HG03064 (cell line): ENCODE measurements at regions not wholly inside any gene's neighbourhood (a gene's known extent, or its start where the extent isn't known, plus 50 kb on each side); places are given as distances from the start of the nearest gene placed in this dataset.

Experiments used
- ATAC-seq: cut with Tn5 transposase; IDR thresholded peaks from one replicate; pipeline ENCODE4 v1.9.1; 2021; ENCODE audit warnings: low read depth; ENCODE audit not compliant: unreplicated experiment

GRCh38 chr12:84807249-84807648 lies 105.3 kb downstream of the SLC6A15 start:
- ATAC-seq = no peak

- ATAC-seq = no peak
Observed at GRCh38 chr12:84805474-84805858, 107.1 kb downstream of the SLC6A15 start.

GRCh38 chr12:84804691-84805473 lies 107.7 kb downstream of the SLC6A15 start:
- no peak for ATAC-seq

GRCh38 chr12:84803661-84804060 lies 108.9 kb downstream of the SLC6A15 start:
- no peak for ATAC-seq

- ATAC-seq = no peak
Observed at GRCh38 chr12:84802161-84802560, 110.4 kb downstream of the SLC6A15 start.

GRCh38 chr12:84793558-84794367 lies 118.8 kb downstream of the SLC6A15 start:
- ATAC-seq = no peak

- ATAC-seq = no peak
Observed at GRCh38 chr12:84791444-84791843, 121.2 kb downstream of the SLC6A15 start.

- no peak for ATAC-seq
Observed at GRCh38 chr12:84789184-84789583, 123.4 kb downstream of the SLC6A15 start.

- ATAC-seq = no peak
Observed at GRCh38 chr12:84787253-84787652, 125.3 kb downstream of the SLC6A15 start.

- ATAC-seq = no peak
Observed at GRCh38 chr12:84786622-84787021, 126.0 kb downstream of the SLC6A15 start.

GRCh38 chr12:84785951-84786350 lies 126.6 kb downstream of the SLC6A15 start:
- ATAC-seq = no peak

GRCh38 chr12:84785281-84785680 lies 127.3 kb downstream of the SLC6A15 start:
- no peak for ATAC-seq

- ATAC-seq = no peak
Observed at GRCh38 chr12:84779169-84779568, 133.4 kb downstream of the SLC6A15 start.

GRCh38 chr12:84772281-84772680 lies 140.3 kb downstream of the SLC6A15 start:
- no peak for ATAC-seq

GRCh38 chr12:84767079-84767478 lies 145.5 kb downstream of the SLC6A15 start:
- no peak for ATAC-seq

GRCh38 chr12:84766375-84766774 lies 146.2 kb downstream of the SLC6A15 start:
- ATAC-seq = no peak

- no peak for ATAC-seq
Observed at GRCh38 chr12:84764001-84764400, 148.6 kb downstream of the SLC6A15 start.

- no peak for ATAC-seq
Observed at GRCh38 chr12:84763107-84763506, 149.5 kb downstream of the SLC6A15 start.

- ATAC-seq = no peak
Observed at GRCh38 chr12:84760091-84760865, 152.3 kb downstream of the SLC6A15 start.

- ATAC-seq = no peak
Observed at GRCh38 chr12:84757978-84758377, 154.6 kb downstream of the SLC6A15 start.

- ATAC-seq = no peak
Observed at GRCh38 chr12:84756961-84757360, 155.6 kb downstream of the SLC6A15 start.
